T1000 (cell line): ENCODE measurements at regions not wholly inside any gene's neighbourhood (a gene's known extent, or its start where the extent isn't known, plus 50 kb on each side); places are given as distances from the start of the nearest gene placed in this dataset.
"Not testable (repeated sequence)": the region's sequence is repeated elsewhere in the genome, so short reads cannot be mapped to it uniquely, and the experiment has no call there.

ENCODE experiments used
- DNase-seq: peaks from one replicate; lab custom pipeline; 2025; ENCODE audit warnings: mixed read lengths; lab: John Stamatoyannopoulos, UW

DNA sequence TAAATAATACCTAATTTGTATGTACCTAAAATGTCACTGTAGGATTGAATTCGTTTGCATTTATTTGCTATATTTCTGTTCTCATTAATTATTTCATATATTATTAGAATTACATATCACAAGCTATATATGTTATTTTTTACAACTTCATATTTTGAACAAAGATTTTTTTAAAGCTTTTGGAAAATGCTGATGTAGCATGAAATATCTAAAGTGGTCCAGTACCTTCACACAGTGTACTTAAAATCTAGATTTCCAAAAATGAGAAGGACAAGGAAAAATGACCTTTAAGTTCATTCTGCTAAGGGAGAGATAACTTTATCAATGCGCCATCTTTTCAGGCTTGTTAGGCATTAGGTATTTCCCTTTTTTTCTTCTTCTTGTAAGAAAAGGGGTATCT, 71.8 kb downstream of the LARP7 start:
- no peak for DNase-seq

DNA sequence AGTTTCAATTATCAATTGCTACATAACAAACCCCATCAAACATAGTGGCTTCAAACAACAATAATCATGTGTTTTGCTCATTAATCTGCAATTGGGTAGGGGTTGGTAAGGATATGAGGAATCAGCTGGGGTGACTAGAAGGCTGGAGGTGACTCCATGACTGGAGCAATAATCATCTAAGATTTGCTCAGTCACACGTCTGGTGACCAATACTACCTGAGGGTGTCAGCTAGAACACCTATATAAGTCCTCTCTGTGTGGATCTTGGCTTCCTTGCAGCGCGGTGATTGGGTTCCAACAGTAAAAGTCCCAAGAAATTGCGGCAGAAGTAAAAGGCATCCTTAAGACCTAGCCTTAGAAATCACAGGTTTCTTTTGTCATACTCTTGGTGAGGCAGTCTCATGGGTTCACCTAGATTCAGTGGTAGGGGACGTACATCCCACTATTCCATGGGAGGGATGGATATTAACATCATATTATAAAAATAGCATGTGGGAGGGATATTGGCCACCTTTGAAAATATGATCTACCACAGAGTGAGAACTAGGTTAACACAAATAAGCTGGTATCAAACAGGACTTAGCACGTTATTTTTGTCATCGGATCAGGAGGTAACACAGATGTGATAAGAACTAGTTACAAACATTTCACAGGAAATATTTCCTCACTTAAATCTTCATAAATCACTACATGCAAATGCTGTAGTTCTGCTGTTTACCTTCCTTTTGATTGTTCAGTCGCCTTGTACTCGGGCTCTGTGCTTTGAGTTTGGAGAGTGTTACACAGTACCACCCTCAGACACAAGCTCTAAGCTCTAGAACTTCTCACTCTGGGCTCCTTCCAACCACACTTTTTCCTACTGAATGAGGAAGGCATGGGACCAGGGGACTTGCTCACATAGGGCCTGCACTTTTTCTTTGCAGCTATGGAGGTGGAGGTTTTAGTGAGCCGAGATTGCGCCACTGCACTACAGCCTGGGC, 78.3 kb downstream of the LARP7 start:
- no peak for DNase-seq

DNA sequence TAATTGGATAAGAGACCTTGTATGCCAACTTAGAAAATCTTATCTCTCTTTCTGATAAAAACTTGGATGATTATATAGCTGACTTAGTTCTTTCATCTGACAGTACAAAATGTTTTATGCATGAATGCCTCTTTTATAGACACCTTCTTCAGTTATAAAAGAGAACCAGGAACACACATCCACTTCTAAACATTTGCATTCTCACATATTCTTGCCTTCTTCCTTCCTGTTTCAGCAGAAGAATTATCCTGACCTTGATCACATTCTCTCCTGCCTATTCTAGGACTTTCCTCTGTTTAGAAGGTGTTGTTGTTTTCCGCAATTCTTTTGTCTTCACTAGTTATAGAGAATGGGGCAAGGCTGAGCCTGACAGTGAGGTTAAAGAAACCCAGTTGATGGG, 80.9 kb downstream of the LARP7 start:
- no peak for DNase-seq

DNA sequence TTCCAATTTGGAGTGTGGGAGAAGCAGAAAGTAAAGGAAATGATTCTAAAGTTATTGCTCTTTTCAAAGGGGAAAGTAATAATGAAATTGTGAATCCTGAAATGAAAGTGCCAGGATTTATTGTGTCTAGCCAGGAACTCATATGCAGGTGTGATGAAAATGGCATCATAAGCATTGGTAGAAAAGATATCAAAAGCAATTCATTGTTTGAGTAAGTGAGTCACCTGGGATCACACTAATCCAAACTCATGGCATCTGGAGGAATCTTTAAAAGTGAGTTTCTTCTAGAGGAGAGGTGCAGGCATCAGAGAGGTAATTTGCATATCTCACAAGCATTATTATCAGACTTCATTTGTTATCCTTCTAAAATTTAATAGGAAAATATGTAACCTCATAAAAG, 84.7 kb downstream of the LARP7 start:
- DNase-seq, result no peak

DNA sequence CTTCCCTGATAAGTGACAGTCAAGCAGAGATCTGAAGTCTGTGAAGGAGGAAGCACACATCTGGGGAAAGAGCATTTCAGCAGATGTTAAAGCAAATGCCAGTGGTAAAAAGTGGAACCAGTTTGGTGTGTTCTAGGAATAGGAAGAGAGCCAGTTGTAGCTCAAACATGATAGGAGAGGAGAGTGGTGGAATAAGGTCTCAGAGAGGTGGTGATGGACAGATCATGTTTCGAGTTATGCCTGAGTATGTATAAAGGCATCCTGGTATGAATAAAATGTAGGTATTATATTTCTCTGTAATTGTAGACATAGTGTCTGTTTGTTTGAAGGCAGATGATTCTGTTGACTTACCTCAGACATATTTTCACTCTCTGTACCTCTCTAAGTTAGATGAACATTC, 89.1 kb downstream of the LARP7 start:
- DNase-seq, result no peak

DNA sequence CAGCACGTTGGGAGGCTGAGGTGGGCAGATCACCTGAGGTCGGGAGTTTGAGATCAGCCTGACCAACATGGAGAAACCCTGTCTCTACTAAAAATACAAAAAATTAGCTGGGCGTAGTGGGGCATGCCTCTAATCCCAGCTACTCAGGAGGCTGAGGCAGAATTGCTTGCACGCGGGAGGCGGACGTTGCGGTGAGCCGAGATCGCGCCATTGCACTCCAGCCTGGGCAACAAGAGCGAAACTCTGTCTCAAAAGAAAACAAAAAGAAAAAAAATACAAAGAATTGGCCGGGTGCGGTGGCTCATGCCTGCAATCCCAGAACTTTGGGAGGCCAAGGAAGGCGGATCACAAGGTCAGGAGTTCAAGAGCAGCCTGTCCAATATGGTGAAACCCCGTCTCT, 90.8 kb downstream of the LARP7 start:
- not testable (repeated sequence) for DNase-seq

DNA sequence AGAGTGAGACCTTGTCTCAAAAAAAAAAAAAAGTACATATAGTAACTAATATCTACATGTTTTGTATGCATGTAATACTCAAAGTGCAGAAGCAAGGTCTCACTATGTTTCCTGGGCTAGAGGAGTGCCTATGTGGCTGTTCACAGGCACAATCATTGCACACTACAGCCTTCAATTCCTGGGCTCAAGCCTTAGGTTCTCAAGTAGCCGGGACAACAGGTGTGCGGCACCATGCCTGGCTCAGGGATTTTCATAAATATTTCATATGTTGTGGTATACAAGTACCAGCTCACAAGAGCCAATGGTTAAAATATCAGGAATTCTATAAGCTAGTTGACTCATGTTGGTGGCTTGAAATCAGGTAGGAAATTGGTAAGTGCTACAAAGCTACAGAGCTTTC, 94.8 kb downstream of the LARP7 start:
- no peak for DNase-seq

DNA sequence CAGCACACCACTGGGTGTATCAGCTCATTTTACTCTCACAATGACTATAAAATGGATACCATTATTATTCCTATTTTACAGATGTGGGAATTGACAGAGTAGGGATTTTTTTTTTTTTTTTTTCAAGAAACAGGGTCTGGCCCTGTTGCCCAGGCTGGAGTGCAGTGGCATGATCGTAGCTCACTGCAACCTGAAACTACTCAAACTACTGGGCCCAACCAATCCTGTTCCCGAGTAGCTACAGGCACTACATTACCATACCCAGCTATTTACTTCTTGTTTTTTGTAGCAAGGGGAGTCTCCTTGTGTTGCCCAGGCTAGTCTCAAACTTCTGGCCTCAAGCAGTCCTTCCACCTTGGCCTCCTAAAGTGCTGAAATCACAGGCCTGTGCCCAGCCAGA, 95.2 kb downstream of the LARP7 start:
- no peak for DNase-seq

DNA sequence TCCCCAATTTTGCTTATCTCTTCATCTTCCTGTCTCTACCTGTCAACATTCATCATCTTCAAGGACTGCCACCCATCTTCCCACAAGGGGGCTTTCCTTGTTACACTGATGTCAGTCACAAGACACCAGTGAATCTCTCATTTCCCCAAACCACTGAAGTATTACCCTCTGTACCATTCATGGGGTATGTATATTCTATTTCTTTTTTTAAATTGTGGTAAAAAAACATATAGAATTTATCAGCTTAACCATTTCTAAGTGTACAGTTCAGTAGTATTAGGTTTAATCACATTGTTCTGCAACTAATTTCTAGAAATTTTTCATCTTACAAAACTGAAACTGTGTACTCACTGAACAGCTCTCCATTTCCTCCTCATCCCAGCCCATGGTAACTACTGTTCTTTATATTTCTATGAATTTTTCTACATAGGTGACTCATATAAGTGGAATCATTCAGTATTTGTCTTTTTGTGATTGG, 98.6 kb downstream of the LARP7 start:
- no peak for DNase-seq

DNA sequence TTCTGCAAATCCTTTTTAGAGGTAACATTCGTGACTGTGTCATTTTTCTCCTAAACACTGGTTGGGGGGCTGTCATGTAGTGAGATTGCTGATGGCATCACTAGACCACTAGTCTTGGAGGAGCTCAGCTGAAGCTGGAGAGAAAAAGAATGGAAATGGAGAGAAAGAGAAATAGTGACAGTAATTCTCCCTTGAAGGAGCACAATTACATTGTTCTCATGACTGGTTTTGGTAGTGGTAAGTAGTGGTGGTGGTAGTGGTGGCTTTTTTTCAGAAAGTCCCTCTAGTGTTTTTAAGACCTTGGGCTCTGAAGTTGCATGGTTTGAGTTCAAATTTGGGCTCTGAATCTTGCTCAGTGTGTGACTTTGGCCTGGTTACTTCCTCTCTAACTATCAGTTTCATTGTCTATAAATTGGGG, 99.8 kb downstream of the LARP7 start:
- DNase-seq, result no peak

DNA sequence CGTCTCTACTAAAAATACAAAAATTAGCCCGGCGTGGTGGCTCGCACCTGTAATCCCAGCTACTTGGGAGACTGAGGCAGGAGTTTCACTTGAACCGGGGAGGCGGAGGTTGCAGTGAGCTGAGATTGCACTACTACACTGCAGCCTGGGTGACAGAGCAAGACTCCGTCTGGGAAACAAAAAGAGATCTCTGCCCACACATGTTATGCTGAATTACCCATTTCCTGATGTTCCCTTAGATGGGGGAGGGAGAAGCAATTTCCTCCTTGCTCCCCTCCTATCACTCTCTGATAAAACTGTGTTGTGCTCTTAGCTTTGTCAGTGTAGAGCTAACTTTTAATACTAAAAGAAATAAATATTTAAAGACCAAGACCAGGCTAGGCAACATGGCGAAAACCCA, 102.5 kb downstream of the LARP7 start:
- no peak for DNase-seq

DNA sequence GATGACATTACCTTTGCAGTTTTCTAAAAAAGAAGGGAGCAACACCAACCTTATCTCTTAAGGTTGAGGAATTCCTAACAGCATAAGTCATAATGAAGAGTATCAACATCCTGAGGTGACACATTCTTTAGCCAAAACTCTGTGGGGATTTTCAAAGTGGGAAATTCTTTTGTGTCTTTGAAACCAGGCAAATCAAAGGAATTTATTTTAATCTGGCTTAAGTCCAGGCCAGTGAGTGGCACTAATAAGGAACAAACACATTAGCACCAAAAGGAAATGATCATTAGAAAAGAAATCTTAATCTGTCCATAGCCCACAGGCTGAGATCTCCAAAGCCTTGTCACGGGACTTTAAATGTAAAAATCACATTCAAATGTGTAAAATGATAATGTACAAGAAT, 110.1 kb downstream of the LARP7 start:
- no peak for DNase-seq

DNA sequence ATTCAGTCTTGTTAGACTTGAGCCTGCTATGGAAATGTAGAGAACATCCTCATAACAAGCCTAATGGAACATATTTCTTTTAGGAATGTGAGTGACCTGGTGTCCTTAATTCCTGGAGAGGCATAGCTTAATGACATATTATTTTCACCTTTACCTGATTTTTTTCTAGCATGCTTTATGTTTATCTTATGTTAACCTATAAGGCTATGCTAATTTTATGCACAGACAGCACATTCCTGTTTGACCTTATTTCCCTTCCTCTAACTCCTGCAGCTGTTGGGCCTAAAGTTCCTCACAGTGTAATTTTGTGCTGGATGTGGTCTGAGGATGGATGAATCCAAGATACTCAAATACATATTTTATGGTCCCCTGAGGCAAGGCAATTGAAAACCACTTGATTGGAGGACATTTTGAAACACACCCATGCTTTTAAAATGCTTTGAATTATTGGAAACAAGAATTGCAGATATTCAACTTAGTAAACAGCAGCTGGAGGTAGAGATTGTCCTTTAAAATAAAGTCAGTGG, 111.5 kb downstream of the LARP7 start:
- DNase-seq, result no peak

DNA sequence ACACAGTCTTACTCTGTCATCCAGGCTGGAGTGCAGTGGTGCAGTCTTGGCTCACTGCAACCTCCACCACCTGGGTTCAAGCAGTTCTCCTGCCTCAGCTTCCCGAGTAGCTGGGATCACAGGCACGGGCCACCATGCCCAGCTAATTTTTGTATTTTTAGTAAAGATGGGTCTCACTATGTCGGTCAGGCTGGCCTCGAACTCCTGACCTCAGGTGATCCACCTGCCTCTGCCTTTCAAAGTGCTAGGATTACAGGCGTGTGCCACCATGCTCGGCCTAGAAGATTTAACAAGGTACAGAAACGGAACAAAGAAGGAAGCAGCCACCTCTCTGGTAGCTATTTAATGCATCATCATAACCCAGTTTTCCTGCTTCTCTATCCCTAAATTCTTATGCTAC, 113.8 kb downstream of the LARP7 start:
- DNase-seq, result not testable (repeated sequence)

DNA sequence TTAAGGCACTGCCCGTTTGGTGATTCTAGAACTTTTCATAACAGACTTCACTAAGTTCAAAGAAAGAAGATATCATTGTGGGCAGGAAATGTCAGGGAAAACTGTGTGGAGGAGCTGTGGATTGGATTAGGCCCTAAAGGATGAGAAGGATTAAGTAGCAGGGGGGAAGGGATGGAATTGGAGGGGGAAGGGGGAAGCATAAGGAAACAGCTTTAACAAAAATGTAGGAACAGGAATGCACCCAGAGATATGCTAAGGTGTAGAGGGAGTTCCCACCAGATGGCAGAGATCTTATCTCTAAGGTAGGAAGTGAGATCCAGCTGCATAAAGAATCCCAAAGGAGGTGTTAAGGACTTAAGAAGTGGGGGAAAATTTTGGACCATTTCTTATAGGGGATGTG, 114.5 kb downstream of the LARP7 start:
- no peak for DNase-seq

DNA sequence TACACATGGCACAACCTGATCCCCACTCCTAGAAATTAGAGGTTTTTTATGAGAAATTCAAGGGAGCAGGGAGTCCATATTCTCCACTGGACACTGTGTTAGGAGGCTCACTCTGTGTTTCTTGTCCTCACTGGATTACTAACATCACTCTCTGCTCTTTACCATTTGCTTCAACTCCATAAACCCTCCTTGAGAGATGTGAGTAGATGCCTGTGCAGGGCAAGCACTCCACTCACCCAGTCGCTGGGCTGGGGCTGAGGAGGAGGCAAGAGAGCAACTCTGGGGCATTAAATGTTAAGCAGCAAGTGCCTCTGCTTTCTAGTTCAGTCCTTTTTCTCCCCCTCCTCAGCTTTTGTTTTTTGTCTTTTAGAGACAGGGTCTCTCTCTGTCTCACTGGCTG, 115.1 kb downstream of the LARP7 start:
- no peak for DNase-seq

DNA sequence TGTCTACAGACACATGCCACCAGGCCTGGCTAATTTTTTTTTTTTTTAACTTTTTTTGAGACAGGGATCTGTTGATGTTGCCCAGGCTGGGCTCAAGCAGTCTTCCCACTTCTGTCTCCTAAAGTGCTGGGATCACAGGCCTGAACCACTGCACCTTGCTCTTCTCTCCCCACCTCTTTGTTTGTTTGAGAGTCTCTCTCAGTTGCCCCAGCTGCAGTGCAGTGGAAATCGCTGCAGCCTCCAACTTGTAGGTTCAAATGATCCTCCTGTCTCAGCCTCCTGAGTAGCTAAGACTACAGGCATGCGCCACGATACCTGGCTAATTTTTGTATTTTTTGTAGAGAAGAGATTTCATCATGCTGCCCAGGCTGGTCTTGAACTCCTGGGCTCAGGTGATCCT, 115.6 kb downstream of the LARP7 start:
- DNase-seq, result no peak

DNA sequence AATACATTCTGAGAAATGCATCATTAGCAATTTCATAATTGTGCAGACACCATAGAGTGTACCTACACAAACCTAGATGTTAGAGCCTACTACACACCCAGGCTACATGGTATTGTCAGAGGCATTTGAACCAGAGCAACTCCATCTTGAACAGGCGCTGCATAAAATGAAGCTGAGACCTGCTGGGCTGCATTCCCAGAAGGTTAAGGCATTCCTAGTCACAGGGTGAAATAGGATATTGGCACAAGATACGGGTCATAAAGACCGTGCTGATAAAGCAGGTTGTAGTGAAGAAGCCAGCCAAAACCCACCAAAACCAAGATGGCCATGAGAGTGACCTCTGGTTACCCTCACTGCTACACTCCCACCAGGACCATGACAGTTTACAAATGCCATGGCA, 116.4 kb downstream of the LARP7 start:
- DNase-seq, result no peak

DNA sequence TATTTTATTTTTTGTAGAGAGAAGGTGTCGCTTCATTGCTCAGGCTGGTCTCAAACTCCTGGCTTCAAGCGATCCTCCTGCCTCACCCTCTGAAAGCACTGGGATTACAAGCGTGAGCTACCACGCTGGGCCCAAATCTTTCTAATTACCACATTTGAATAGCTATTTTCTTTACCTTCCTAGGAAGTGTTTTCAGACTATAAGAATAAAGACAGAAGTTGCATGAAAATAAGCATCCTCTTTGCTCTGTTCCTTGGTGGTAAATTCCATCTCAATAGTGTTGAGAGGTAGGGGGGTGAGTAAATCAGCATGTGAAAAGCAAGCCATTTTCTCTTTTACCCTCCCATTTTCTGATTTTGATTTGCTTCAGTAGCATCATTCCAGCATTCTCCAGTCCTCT, 122.4 kb downstream of the LARP7 start:
- DNase-seq, result no peak

DNA sequence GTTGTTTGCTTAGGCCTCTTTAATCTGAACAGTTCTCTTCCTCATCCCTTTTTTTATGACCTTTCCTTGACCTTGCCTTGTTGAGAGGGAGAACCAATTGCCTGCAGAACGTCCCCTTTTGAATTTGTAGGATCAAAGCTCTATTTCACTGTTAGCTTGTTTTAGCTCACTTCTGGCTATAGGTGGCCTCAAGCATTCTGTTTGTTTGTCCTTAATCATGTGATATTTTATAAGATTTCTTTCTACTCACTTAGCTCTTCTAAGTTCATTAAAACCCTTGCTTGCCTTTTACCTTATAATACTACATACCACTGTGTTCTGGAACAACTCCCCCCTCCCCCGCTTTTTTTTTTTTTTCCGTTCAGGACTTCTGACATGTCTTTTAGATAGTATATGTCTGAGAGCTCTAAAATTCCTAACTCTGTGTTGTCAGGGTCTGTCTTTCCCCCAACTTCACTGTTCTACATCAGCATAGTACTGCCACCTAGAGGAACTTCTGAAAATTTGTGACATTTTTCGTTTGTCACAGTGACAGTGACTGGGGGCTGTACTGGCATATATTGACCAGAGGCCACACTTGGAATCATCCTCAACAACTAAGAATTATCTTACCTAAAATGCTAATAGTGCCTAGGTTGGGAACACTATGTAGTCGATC, 128.5 kb downstream of the LARP7 start:
- no peak for DNase-seq

DNA sequence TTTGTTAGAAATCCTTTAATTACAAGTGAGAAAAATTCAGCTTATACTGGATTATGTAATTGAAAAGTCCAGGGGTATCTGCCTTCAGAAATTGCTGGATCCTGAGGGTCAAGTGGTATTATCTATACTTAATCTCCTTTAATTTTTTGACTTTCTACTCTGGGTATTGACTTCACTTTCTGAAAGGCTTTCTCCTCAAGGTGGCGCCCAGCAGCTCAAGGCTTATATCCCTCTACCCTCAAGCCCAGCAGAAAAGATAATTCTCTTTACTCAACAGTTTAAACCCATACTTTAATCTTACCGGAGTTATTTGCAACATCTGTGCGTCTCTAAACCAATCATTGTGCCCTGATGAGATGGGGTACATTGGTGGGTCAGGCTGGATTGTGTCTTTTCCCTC, 129.5 kb downstream of the LARP7 start:
- no peak for DNase-seq

DNA sequence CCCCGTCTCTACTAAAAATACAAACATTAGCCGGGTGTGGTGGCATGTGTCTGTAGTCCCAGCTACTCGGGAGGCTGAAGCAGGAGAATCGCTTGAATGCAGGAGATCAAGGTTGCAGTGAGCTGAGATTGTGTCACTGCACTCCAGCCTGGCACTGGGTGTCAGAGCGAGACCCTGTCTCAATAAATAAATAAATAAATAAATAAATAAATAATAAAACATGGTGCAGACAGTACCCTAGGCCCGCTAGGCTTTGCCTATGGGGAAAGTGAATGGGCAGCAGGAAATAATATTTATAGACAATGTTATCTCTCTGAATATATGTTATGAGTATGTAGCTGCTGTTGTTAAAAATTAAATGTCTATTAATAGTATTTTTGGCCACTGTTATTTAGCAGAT, 130.4 kb downstream of the LARP7 start:
- DNase-seq, result no peak

DNA sequence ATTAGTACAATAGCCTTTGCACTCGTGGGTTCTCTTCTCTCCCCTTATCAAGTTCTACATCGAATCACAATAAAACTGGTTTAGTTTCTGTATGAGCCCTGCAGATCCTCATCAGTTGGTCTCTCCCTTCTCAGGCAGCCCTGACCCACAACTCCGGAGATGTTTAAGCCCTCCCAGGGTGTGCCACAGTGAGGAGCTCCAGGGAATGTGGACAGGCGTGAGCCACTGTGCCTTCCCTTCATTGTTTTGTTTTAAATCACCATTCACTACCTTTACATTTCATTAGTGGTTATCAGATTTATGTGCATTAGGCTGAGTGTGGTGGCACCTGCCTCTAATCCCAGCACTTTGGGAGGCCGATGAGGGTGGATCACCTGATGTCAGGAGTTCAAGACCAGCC, 133.2 kb downstream of the LARP7 start:
- DNase-seq, result no peak
